Transverse colon (tissue), 4 donors: ENCODE measurements at regions not wholly inside any gene's neighbourhood (a gene's known extent, or its start where the extent isn't known, plus 50 kb on each side); places are given as distances from the start of the nearest gene placed in this dataset.

Source experiments
- EP300 ChIP-seq: sonication (generic); formaldehyde crosslinking; IDR thresholded peaks from one replicate; pipeline ENCODE4 v1.6.1; 2017; ENCODE audit warnings: antibody characterized with exemption, low read depth
- POLR2A ChIP-seq: fragments of 450-650 bp; IDR thresholded peaks from one replicate; pipeline ENCODE4 v1.6.1; 2016; ENCODE audit warnings: antibody characterized with exemption, mild to moderate bottlenecking, moderate library complexity
- POLR2AphosphoS5 ChIP-seq, 3 donors: sonication (generic); formaldehyde crosslinking; IDR thresholded peaks; one replicate each; pipeline ENCODE4 v1.6.1; 2016; ENCODE audit warnings: antibody characterized with exemption in 3 of 3
- TF ChIP-seq, protein P1 (sequence below), 5 experiments: fragments of 200-600 bp in 3 of 5; fragments of 450-650 bp in 2 of 5; sonication (generic) in 3 of 5; IDR thresholded peaks; 1 replicate in 2 of 5; 2 replicates in 3 of 5; pipeline ENCODE4 v1.5.1; 2016 to 2017; ENCODE audit warnings: antibody characterized with exemption in 5 of 5, inconsistent platforms in 3 of 5, mild to moderate bottlenecking in 2 of 5, moderate library complexity in 1 of 5

GRCh38 chr5:124087752-124088151 lies 575.8 kb downstream of the CSNK1G3 start:
- TF ChIP-seq POLR2AphosphoS5 (IDR thresholded peaks at IDR 0.05) (no peak), POLR2A (no peak), EP300 (no peak)
- TF ChIP-seq, protein P1, sequence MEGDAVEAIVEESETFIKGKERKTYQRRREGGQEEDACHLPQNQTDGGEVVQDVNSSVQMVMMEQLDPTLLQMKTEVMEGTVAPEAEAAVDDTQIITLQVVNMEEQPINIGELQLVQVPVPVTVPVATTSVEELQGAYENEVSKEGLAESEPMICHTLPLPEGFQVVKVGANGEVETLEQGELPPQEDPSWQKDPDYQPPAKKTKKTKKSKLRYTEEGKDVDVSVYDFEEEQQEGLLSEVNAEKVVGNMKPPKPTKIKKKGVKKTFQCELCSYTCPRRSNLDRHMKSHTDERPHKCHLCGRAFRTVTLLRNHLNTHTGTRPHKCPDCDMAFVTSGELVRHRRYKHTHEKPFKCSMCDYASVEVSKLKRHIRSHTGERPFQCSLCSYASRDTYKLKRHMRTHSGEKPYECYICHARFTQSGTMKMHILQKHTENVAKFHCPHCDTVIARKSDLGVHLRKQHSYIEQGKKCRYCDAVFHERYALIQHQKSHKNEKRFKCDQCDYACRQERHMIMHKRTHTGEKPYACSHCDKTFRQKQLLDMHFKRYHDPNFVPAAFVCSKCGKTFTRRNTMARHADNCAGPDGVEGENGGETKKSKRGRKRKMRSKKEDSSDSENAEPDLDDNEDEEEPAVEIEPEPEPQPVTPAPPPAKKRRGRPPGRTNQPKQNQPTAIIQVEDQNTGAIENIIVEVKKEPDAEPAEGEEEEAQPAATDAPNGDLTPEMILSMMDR (IDR thresholded peaks at IDR 0.05) = no peak
